ENCODE measurements at regions not wholly inside any gene's neighbourhood (a gene's known extent, or its start where the extent isn't known, plus 50 kb on each side); places are given as distances from the start of the nearest gene placed in this dataset.
"Not testable (repeated sequence)": the region's sequence is repeated elsewhere in the genome, so short reads cannot be mapped to it uniquely, and the experiment has no call there.

DNA sequence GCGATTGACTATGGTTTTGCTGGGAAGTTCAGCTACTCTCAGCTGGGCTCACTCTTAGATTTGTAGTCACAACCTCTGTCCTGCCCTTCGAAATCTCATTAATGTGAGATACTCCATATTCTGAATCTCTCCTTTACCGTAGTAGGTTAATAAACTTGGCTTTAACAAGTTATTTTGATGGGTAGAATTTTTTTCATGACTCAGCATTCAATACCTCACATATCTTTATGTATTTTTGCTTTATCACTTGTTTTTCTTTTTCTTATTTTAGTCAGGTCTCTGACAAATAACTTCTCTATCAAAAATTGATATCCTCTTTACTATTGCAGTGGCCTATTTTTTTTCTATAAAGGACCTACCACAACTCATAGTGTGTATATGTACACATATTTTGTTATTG lies 855.2 kb upstream of the ADGRB3 start:
- DNase-seq (ENCODE audit: low read depth in 2 of 2): no peak

- DNase-seq (ENCODE audit: low read depth in 2 of 2): no peak
These were observed 859.7 kb upstream of the ADGRB3 start for GRCh38 chr6:67775333-67775732.

DNA sequence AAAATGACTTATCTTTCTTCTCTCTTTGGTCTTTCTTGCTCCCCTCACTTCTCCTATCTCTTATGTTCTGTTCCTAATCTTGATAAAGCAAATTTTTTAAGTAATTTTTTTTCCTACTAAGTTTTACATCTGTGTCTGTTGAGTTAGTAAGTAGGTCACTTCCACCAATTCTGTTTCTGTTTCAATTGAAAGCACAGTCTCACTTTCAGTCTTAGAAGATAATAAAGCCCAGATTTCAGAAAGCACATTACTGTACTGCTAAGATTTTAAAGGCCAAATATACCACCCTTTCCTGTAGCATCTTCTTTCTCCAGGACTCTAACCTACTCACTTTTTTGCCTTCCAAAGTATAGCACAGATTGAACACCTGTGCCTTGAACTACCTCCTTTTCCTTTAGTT lies 866.1 kb upstream of the ADGRB3 start:
- DNase-seq (ENCODE audit: low read depth in 2 of 2): peak in 1 of 2 donors; percentile 24

- peak in 1 of 2 donors; percentile 36 for DNase-seq (ENCODE audit: low read depth in 2 of 2)
These were observed 867.8 kb upstream of the ADGRB3 start for GRCh38 chr6:67767046-67767822.

DNA sequence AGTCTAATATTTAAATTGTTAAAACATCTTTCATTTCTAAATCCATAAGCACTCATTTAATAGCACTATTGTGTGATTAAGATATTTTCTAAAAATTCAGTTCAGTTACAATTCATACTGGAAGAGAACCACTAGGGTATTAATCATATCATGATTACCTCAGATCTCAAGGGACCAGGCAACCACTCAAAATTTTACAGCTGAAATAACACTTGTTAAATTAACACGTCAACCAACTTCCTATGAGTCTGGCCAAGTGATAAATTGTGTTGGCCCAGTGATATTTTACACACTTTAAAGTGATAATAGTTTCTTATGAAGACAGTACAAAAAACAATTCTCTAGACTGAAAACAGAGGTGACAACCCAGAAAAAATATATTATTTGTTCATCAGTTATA lies 869.0 kb upstream of the ADGRB3 start:
- DNase-seq (ENCODE audit: low read depth in 2 of 2): peak; percentile 69 to 94

GRCh38 chr6:67759001-67759400 lies 876.1 kb upstream of the ADGRB3 start:
- no peak for DNase-seq (ENCODE audit: low read depth in 2 of 2)

GRCh38 chr6:67757465-67758033 lies 877.5 kb upstream of the ADGRB3 start:
- no peak for DNase-seq (ENCODE audit: low read depth in 2 of 2)

- DNase-seq (ENCODE audit: low read depth in 2 of 2): no peak
These were observed 886.6 kb upstream of the ADGRB3 start for GRCh38 chr6:67748521-67748920.

GRCh38 chr6:67736816-67737215 lies 898.3 kb upstream of the ADGRB3 start:
- DNase-seq (ENCODE audit: low read depth in 2 of 2): no peak

DNA sequence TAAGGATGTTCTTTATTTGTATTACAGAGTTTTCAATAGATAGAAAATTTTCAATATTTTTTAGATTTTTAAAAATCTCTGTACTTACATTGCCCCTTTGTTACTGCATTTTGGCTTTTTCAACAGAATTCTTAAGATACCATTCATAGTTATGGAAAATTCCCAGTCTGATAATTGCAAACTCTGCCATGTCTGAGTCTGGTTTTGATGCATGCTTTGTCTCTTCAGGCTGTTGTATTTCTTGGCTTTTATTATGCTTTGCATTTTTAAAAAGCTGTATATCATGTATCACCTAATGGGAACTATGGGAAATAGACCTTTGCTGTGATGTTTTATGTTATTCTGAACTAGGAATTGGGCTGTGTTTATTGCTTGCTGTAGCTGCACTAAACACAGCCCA lies 898.9 kb upstream of the ADGRB3 start:
- DNase-seq (ENCODE audit: low read depth in 2 of 2): no peak

DNA sequence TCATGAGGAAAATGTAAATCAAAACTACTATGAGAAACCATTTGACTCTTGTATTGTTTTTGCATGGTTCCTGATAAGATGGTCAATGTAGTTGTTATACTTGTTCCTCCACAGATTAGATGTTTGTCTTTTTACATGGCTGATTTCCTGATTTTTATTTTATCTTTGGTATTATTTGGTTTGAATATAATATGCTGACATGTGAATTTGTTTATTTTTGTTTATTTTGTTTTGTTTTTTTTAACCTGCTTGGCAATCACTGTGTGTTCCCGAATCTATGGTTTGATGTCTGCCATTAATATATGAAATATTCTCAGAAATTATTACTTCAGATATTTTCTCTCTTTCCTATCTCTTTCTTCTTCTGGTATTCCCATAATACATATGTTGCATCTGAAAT lies 899.5 kb upstream of the ADGRB3 start:
- DNase-seq (ENCODE audit: low read depth in 2 of 2): no peak

GRCh38 chr6:67722861-67723261 lies 912.2 kb upstream of the ADGRB3 start:
- DNase-seq (ENCODE audit: low read depth in 2 of 2): no peak

GRCh38 chr6:67717281-67717680 lies 917.8 kb upstream of the ADGRB3 start:
- no peak for DNase-seq (ENCODE audit: low read depth in 2 of 2)

DNA sequence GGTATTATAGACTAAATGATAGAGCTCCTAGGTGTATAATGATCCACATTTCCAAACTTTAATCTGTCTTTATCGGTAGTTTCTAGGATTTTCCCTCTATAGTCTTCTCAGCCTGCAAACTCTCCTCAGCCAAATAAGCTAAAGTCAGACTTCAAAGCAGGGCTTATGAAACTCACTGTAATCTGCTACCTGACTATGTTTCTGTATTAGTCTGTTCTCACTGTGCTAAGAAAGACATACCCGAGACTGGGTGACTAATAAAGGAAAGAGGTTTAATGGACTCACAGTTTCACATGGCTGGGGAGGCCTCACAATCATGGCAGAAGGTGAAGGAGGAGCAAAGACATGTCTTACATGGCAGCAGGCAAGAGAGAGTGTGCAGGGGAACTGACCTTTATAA lies 928.7 kb upstream of the ADGRB3 start:
- DNase-seq (ENCODE audit: low read depth in 2 of 2): no peak

GRCh38 chr6:67698534-67698933 lies 936.5 kb upstream of the ADGRB3 start:
- DNase-seq (ENCODE audit: low read depth in 2 of 2): no peak

- DNase-seq (ENCODE audit: low read depth in 2 of 2): peak in 1 of 2 donors; percentile 2
These were observed 941.0 kb upstream of the ADGRB3 start for GRCh38 chr6:67694127-67694526.

DNA sequence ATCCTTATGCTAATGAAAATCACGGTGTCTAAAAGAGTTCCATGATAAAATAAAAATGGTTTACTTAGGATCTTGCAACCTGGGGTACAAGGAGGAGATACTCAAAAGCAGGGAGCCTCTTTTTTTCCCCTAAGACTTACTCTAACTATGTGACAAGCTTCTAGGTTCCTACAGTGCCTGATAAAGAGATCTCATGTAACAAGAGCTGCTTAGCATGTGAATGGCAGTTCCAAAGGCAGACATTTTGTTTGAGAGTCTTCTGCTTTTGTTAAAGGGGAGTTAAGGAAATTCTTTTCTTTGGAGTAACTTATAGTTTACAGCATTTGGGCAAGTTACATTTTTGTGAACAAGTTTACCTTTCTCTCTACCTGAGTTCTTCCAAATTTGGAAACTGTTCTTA lies 945.8 kb upstream of the ADGRB3 start:
- DNase-seq (ENCODE audit: low read depth in 2 of 2): no peak

DNA sequence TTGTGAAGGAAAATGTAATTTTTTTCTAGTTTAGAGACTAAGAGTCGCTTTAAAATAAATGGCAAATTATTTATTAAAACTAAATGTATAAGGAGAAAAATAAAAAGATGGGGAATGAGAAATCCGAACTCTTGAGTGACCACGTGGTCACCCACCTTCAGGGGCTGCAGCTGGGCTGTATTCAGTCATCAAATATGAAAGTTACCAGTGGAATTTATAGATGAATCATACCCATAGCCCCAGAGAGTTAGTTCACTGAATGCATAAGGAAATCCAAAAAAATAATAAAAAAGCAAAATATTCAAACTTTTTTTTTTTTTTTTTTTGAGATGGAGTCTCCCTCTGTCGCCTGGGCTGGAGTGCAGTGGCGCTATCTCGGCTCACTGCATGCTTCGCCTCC lies 947.7 kb upstream of the ADGRB3 start:
- no peak for DNase-seq (ENCODE audit: low read depth in 2 of 2)

- not testable (repeated sequence) for DNase-seq (ENCODE audit: low read depth in 2 of 2)
These were observed 948.9 kb upstream of the ADGRB3 start for GRCh38 chr6:67686225-67686624.

DNA sequence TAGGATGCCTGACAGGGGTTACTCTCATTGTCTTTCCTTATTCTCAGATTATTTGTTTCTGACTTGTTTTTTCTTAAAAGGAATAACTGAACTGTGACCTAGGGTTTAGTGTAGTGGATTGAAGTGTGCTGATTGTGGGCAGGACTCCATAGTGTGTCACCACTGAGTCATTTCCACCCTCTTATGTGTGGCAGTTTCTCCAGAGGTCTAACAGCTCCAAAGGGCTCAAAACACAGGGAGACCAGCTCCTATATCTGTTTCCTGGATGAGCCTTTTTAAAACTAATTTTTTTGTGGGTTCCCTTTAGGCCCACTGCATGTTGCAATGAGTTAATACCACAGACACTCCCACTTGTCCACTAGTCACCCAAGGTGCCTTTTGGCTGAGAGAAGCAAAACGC lies 951.1 kb upstream of the ADGRB3 start:
- DNase-seq (ENCODE audit: low read depth in 2 of 2): peak; percentile 21 to 88

- DNase-seq (ENCODE audit: low read depth in 2 of 2): no peak
These were observed 954.7 kb upstream of the ADGRB3 start for GRCh38 chr6:67680297-67680932.

DNA sequence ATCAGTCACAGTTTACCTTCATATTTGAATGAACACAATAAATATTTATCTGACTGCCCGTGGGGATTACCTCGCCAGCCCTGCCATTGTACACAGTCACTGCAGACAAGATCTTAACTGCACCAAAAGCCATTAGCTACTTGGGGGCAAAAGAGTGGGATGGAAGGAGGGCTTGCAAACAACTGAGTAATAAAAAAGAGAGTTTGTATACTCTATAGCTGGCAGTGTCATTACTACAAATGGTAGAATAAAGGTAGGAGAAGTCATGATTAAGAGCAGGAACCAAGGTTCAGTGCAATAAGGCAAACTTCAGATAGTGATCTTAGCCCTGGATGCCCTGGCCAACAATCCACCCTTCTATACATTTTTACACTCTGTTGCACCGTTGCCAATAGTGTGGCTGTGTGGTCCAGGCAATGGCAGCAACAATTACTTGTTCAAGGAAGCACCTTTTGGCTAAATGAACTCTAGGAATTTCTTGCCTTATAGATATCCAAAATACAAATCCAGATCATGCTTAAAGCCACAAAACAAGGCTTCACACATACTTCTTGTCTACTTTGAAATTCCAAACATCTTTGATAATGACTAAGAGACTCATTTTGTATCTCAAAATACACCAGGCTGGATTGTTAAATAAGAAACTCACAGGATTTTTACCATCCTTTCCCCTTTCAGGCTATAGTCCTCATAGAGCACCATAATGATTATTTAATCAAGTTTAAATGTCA lies 955.4 kb upstream of the ADGRB3 start:
- DNase-seq (ENCODE audit: low read depth in 2 of 2): no peak

All from lung microvascular endothelial cell (primary cell).